ENCODE measurements at regions not wholly inside any gene's neighbourhood (a gene's known extent, or its start where the extent isn't known, plus 50 kb on each side); places are given as distances from the start of the nearest gene placed in this dataset.
"Not testable (repeated sequence)": the region's sequence is repeated elsewhere in the genome, so short reads cannot be mapped to it uniquely, and the experiment has no call there.

DNA sequence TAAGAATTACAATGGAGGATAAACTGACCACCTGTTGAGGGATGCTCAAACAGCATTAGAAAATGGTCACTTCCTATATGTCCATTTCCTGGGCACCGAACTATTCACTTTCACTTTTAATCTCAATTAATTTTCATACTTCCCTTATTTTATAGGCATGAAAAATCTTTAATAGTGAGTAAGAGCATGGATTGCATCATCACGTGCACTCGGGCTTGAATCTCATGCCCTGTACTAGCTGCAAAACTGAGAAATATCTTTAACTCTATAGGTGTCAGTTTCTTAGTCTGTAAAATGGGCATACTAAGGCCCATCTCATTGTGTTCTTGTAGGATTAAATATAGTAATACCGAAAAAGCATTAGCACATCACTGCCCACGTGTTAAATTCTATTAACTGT is 183.9 kb upstream of the FIGN start:
- DNase-seq = no peak

DNA sequence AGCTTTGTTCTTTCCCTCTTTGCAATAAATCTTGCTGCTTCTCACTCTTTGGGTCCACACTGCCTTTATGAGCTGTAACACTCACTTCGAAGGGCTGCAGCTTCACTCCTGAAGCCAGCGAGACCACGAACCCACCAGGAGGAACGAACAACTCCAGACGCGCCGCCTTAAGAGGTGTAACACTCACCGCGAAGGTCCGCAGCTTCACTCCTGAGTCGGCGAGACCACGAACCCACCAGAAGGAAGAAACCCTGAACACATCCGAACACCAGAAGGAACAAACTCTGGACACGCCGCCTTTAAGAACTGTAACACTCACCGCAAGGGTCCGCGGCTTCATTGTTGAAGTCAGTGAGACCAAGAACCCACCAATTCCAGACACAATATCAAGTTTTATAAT is 178.7 kb upstream of the FIGN start:
- DNase-seq = not testable (repeated sequence)

DNA sequence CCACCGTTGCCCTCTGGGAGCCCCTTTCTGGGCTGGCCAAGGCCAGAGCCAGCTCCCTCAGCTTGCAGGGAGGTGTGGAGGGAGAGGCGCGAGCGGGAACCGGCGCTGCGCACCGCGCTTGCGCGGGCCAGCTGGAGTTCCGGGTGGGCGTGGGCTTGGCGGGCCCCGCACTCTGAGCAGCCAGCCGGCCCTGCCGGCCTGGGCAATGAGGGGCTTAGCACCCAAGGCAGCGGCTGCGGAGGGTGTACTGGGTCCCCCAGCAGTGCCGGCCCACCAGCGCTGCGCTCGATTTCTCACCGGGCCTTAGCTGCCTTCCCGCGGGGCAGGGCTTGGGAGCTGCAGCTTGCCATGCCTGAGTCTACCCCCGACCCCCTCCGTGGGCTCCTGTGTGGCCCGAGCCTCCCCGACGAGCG is 177.7 kb upstream of the FIGN start:
- DNase-seq = not testable (repeated sequence)

DNA sequence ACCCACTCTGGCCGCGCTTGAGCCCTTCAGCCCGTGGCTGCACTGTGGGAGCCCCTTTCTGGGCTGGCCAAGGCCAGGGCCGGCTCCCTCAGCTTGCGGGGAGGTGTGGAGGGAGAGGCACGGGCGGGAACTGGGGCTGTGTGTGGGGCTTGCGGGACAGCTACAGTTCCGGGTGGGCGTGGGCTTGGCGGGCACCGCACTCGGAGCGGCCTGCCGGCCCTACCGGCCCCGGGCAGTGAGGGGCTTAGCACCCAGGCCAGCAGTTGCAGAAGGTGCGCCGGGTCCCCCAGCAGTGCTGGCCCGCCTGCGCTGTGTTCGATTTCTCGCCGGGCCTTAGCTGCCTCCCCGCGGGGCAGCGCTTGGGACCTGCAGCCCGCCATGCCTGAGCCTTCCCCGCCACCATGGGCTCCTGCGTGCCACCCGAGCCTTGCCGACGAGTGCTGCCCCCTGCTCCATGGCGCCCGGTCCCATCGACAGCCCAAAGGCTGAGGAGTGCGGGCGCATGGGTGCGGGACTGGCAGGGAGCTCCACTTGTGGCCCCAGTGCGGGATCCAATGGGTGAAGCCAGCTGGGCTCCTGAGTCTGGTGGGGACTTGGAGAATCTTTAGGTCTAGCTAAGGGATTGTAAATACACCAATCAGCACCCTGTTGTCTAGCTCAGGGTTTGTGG is 173.7 kb upstream of the FIGN start:
- DNase-seq = no peak

DNA sequence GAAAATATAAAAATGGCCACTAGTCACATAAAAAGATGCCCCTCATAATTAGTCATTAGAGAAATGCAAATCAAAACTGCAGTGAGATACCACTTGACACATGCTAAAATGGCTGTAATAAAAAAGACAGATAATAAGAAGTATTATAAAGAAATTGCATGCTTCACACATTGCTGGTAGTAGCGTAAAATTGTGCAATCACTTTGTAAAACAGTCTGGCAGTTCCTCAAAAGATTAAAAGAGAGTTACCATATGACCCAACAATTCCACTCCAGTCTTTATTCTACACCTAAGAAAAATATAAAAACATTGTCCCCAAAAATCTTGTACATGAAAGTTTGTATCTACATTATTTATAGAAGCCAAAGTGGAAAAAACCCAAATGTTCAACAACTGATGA is 170.6 kb upstream of the FIGN start:
- no peak for DNase-seq

DNA sequence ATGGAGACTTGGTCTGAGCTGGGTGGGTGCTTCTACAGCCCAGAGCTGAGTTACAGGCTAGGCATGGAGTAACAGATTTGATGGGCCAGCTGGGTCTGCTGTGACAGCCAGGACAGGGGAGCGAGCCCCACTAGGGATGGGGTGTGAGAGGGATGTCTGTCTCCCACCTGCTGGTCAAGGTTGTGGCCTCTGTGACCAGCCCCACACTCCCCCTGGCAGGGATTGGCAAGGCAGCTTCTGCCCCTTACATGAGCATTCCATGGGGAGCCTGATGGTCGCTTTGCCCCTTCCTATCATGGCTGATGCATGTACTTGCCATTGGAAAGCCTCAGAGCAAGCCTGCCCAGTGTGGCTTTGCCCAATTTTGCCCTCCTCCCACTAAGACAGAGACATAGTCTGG is 162.0 kb upstream of the FIGN start:
- no peak for DNase-seq

DNA sequence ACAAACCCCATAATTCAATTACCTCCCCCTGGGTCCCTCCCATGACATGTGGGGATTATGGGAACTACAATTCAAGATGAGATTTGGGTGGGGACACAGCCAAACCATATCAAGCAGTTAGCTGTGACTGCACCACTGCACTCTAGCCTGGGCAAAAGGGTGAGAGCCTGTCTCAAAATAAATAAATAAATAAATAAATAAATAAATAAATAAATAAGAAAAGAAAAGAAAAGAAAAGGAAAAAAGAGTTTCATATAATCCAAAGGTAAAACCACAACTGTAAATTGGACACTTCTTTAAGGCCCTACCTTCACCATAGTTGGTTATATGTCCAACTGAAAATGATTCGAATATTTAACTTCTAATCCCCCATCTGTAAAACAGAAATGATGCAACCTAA is 157.6 kb upstream of the FIGN start:
- DNase-seq = not testable (repeated sequence)

DNA sequence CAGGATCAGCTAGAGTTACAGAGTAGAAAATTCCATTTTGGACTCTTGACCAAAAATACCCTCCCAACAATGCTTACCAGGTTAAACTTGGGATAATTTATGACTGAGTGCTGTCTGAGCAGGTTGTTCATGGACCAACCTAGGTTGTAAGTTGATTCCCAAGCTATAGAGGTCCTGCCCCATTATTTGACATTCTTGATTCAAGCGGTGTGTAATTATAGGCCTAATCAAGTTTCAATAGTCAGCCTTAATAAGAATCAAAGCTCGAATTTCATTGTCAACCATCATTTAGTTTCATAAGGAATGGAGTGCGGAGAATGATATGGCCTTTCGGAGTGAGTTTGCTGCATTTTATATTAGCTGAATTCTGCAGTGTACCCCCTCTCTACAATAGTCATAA is 152.8 kb upstream of the FIGN start:
- no peak for DNase-seq

DNA sequence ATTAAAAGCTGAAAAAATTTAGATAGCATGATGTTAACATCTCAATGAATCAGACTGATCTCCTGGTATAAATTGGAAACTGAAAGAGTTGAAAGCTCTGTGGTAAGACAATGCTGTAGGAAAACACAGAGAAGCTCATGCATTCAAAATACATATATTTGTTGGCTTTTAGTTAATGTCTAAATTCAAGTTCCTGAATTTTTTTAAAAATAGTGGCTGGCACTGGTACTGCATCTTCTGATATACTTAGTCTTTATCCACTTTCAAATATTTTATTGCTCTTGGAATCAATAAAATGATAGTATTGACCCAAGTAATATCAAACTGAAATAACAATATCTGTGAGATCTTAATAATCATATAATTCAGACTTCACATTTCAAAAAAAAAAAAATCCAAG is 151.4 kb upstream of the FIGN start:
- DNase-seq = no peak

DNA sequence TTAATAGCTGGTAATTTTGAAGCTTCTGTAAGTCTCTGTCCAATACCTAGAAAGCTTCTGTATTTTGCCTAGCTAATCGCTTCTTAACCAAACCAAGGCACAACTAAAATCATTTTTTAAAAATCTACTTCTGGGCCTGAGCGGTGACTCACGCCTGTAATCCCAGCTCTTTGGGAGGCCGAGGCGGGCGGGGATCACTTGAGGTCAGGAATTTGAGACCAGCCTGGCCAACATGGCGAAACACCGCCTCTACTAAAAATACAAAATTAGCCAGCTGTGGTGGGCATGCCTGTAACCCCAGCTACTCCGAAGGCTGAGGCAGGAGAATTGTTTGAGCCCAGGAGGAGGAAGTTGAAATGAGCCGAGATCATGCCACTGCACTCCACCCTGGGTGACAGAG is 148.6 kb upstream of the FIGN start:
- DNase-seq = no peak

DNA sequence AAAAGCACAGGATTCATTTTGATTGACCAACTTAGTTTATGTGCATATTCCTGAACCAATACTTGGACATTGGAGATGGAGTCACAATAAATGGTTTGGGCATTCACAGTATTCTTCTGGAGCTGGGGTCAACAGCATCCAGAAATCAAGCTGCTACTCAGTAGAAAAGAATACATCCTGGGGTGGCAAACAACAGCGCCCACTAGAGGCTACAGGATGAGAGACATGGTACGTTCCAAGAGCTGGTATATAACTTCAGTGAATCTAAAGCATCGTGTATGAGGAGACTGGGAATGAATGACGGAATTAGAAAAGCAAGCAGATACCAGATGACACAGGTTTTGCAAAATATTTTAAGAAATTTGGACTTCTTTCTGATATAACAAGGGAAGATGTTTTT is 142.9 kb upstream of the FIGN start:
- no peak for DNase-seq

DNA sequence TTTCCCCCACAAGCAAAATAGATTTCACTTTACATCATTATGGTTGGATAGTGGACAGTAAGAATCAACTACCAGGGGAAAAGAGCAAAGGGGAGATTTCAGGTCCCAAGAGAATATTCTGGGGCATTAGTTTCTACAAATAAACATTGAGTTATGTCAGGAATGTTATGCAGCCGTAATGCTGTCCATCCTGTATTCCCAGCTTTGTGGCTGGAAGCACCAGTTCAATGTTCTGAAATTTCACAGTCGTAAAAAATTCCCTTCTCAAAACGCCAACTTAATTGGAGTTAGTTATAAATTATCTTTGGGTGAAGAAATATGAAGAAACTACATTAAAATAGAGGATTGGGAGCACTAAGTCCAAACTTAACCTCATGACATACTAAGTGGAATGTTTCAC is 141.5 kb upstream of the FIGN start:
- DNase-seq = no peak

DNA sequence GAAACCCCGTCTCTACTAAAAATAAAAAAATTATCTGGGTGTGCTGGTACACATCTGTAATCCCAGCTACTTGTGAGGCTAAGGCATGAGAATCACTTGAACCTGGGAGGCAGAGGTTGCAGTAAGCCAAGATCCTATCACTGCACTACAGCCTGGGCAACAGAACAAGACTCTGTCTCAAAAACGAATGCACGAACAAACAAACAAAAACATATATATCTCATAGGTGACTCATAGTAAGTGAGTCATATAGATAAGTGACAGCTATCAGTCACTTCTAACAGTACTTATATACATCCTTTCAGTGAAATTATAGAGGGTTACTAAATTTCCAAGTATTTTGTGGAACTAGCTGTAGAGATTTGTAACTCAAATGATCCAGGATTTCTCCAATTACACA is 127.3 kb upstream of the FIGN start:
- DNase-seq = no peak

DNA sequence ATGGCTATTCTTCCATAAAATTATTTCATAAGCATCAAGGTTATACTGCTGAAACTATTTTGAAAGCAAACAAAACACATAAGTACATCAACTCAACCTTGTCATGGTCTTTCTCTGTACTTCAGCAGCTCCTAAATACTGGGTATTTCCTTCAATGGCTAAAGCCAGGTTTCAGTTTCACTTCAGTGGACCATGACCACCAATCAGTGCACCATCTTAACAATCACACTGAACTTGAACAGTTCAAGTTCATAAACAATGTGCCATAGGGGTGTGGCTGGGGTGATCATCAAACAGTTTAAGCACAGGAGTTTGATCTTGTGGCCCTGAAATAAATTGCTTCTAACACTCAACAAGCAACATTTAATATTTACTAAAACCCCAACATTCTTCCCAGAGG is 124.1 kb upstream of the FIGN start:
- no peak for DNase-seq

DNA sequence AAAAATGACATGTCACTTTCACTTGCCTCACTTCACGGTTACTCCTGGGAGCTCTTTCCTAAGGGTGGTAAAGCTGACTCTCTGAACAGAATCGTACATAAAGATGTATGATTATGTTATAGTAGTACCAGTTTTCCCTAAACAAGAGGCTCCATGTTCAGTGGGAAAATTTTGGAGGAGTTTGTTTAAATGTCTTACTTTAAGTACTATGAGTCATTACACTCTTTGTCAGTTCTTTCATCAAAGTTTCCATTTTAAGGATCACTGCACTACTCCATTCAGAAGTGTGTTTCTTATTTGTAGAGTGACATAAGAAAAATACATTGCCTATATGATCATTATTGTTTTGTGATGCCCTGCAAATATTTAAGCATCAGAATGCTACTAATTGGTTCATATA is 121.1 kb upstream of the FIGN start:
- DNase-seq = no peak

DNA sequence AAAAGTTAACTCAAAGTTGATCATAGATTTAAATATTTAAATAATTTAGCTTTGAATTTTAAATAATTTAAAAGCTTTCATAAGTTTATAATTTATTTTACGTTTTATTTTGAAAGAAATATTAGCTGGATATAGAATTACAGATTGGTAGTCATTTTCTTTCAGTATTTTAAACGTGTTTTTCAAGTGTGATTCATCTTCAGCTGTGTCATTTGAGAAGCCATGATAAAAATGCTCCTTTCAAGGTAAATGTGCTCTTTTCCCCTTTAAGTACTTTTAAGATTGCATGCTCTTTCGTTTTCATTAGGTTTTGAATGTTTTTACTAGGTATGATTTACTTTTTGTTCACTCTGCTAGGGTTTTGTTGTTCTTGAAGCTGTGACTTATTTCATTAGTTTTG is 116.8 kb upstream of the FIGN start:
- DNase-seq = no peak

DNA sequence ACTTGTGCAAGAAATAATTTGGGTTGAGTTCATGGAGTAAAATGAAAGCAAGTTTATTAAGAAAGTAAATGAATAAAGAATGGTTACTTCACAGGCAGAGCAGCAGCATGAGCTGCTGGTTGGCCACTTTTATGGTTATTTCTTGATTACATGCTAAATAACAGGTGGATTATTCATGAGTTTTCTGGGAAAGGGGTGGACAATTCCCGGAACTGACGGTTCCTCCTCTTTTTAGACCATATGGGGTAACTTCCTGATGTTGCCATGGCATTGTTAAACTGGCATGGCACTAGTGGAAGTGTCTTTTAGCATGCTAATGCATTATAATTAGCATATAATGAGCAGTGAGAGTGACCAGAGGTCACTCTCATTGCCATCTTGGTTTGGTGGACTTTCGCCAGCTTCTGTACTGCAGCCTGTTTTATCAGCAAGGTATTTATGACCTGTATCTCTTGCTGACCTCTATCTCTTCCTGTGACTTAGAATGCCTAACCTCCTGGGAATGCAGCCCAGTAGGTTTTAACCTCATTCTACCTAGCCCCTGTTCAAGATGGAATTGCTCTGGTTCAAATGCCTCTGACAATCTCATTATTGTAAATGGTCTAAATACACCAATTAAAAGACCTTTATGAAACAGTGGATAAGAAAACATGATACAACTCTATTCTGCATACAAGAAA is 114.1 kb upstream of the FIGN start:
- no peak for DNase-seq

DNA sequence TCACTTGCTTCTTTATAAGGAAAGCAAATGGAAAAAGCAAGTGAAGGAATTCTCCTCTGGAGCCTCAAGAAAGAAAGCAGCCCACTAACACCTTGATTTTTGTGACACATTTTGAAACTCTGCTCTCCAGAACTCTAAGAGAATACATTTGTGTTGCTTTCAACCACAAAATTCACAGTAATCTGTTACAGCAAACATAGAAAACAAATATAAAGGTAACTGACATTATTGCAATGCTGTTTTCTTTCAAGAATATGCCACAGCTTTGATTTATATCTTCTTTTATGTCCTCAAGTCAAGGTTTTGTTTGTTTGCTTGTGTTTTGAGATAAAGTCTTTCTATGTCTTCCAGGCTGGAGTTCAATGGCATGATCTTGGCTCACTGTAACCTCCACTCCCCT is 103.1 kb upstream of the FIGN start:
- no peak for DNase-seq

DNA sequence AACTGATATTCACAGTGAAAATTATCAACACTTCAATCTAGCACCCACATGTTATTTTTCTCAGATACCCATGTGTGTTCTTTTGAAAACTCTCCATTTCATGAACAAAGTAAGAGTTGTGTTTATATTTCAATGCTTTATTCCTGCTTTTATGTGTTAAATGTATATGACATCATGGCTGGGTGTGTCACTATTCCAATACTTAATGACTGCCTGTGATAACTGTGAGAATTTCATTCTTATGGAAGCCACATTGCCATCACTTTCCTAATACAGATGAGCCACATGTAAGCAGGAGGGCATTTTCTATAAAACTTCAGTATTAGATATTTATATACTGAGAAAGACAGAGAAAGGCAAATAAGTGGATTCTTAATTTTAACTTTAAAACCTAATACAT is 100.4 kb upstream of the FIGN start:
- no peak for DNase-seq

DNA sequence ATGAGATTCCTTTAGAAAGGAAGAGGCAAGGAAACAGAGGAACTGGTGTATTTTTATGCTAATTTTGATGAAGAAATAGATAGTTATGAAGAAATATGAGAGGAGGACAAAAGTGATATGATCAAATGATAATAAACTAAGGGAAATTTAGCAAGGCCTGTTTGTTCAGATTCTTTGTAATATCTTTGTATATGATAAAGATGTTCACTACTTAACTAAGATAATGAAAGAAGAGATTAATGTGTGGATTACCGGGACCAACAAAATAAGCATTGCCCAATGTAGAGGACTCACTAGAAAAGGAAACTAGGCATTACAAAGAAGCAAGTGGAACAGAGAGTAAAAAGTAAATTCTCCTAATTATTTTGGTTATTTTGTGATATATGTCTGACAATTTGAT is 99.0 kb upstream of the FIGN start:
- no peak for DNase-seq

DNA sequence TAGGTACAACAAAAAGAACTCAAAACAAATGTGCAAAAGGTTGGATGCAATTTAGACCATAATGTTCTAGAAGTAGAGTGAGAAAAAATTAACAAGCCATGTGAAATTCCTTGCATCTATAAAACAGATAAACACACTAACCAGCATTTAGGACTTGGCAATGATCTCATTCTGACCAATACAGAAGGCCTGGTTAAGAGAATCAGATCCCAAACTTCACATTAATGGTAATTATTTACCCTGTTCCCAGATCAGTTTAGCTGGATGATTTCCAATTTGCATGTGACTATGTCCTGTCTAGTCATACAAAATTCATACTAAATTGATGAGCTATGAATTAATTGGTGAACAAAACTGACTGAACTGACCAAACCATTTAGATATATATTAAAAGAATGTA is 98.4 kb upstream of the FIGN start:
- DNase-seq = no peak

DNA sequence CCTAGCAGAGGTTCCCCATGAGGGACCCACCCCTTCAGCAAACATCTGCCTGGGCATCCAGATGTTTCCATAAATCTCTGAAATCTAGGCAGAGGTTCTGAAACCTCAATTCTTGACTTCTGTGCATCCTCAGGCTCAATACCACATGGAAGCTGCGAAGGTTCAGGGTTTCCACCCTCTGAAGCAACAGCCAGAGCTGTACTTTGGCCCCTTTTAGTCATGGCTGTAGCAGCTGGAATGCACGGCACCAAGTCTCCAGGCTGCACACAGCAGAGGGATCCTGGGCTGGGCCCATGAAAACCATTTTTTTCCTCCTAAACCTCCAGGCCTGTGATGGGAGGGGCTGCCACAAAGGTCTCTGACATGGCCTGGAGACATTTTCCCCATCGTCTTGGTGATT is 93.0 kb upstream of the FIGN start:
- DNase-seq = no peak

DNA sequence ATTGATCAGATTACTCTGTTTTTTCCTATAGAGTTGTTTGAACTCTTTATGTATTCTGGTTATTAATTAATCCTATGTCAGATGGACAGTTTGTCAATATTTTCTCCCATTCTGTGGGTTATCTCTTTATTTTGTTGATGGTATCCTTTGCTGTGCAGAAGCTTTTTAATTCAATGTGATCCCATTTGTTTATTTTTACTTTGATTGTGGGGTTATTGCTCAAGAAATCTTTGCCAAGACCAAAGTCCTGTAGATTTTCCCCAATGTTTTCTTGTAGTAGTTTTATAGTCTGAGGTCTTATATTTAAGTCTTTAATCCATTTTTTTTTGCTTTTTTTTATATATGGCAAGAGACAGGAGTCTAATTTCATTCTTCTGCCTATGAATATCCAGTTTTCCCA is 86.2 kb upstream of the FIGN start:
- no peak for DNase-seq

DNA sequence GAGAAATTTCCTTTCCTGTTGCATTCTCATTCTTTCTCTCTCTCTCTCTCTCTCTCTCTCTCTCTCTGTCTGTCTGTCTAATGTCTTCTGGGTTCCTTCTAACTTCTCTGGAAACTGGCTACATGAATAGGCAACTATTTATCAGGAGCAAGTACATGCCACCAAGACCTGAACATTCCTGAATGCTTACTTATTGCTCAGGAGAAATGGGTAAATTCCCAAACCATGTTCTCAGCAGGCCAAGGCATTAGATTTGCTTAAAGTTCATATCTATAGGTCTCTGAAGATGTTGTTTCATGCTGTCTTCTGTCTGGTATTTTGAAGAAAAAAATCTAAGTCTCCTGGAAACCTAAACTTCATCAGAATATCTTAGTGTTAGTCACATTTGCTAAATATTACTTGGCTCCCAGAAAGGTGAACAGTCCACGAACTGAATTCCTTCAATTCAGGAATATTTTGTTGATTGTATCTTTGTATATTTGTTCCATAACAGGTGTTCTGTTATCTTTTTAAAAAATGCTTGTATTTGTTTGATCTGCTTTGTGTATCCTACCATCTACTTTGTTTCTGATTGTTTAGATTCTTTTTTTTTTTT is 77.2 kb upstream of the FIGN start:
- DNase-seq = no peak

DNA sequence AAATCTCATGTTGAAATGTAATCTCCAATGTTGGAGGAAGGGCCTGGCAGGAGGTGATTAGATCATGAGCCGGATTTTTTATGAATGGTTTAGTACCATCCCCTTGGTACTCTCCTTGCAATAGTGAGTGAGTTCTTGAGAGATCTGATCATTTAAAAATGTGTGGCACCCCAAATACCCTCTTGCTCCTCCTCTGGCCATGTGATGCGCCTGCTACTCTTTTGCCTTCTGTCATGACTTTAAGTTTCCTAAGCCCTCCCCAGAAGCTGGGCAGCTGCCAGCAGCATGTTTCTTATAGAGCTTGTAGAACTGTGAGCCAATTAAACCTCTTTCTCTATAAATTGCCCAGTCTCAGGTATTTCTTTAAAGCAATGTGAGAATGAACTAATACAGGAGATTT is 72.6 kb upstream of the FIGN start:
- DNase-seq = no peak
